Stimulated activated CD8-positive, alpha-beta memory T cell treated with anti-CD3 and anti-CD28 coated beads, Interleukin-7, amount 100 ng/mL, for 48 hours (primary cell): ENCODE measurements at regions not wholly inside any gene's neighbourhood (a gene's known extent, or its start where the extent isn't known, plus 50 kb on each side); places are given as distances from the start of the nearest gene placed in this dataset.

Source experiments
- DNase-seq, 2 donors: peaks; one replicate each; pipeline ENCODE4 v3.0.0-alpha.2; 2020; ENCODE audit warnings: low read depth in 1 of 2; ENCODE audit errors: extremely low read depth in 1 of 2

GRCh38 chr2:81739966-81740365 lies 1435.4 kb upstream of the LRRTM1 start:
- no peak for DNase-seq

- no peak for DNase-seq
These were observed 1430.4 kb upstream of the LRRTM1 start for GRCh38 chr2:81734981-81735380.

- no peak for DNase-seq
These were observed 1410.3 kb upstream of the LRRTM1 start for GRCh38 chr2:81714817-81715216.

GRCh38 chr2:81706856-81707255 lies 1402.3 kb upstream of the LRRTM1 start:
- no peak for DNase-seq

- no peak for DNase-seq
These were observed 1399.3 kb upstream of the LRRTM1 start for GRCh38 chr2:81703831-81704230.

GRCh38 chr2:81692566-81692965 lies 1388.0 kb upstream of the LRRTM1 start:
- no peak for DNase-seq

GRCh38 chr2:81675641-81676040 lies 1371.1 kb upstream of the LRRTM1 start:
- no peak for DNase-seq

- DNase-seq: no peak
These were observed 1368.4 kb upstream of the LRRTM1 start for GRCh38 chr2:81672923-81673322.

GRCh38 chr2:81672516-81672915 lies 1368.0 kb upstream of the LRRTM1 start:
- no peak for DNase-seq

- DNase-seq: no peak
These were observed 1366.3 kb upstream of the LRRTM1 start for GRCh38 chr2:81670885-81671284.

- no peak for DNase-seq
These were observed 1356.5 kb upstream of the LRRTM1 start for GRCh38 chr2:81661081-81661480.

GRCh38 chr2:81658227-81658626 lies 1353.7 kb upstream of the LRRTM1 start:
- no peak for DNase-seq

GRCh38 chr2:81650048-81650971 lies 1345.8 kb upstream of the LRRTM1 start:
- no peak for DNase-seq

- no peak for DNase-seq
These were observed 1344.3 kb upstream of the LRRTM1 start for GRCh38 chr2:81648806-81649205.

- no peak for DNase-seq
These were observed 1343.8 kb upstream of the LRRTM1 start for GRCh38 chr2:81648370-81648769.

- no peak for DNase-seq
These were observed 1343.2 kb upstream of the LRRTM1 start for GRCh38 chr2:81647715-81648230.

- no peak for DNase-seq
These were observed 1341.3 kb upstream of the LRRTM1 start for GRCh38 chr2:81645745-81646301.

GRCh38 chr2:81644189-81644588 lies 1339.6 kb upstream of the LRRTM1 start:
- DNase-seq: no peak

- no peak for DNase-seq
These were observed 1320.3 kb upstream of the LRRTM1 start for GRCh38 chr2:81624825-81625224.

GRCh38 chr2:81600088-81600487 lies 1295.5 kb upstream of the LRRTM1 start:
- no peak for DNase-seq

- DNase-seq: no peak
These were observed 1293.9 kb upstream of the LRRTM1 start for GRCh38 chr2:81598453-81598852.

- DNase-seq: no peak
These were observed 1284.9 kb upstream of the LRRTM1 start for GRCh38 chr2:81589406-81589805.
